Colonic mucosa (tissue), 4 donors: ENCODE measurements at regions not wholly inside any gene's neighbourhood (a gene's known extent, or its start where the extent isn't known, plus 50 kb on each side); places are given as distances from the start of the nearest gene placed in this dataset.

Experiments used
- DNase-seq: peaks from one replicate; pipeline ENCODE4 v3.0.0-alpha.2; 2020
- H3K27ac ChIP-seq: fragments of 200-600 bp; one replicate; pipeline ENCODE4 v1.8.0; 2021
- H3K27me3 ChIP-seq: fragments of 200-600 bp; one replicate; pipeline ENCODE4 v1.8.0; 2021
- H3K36me3 ChIP-seq: fragments of 200-600 bp; one replicate; pipeline ENCODE4 v1.8.0; 2021
- H3K4me1 ChIP-seq: fragments of 200-600 bp; one replicate; pipeline ENCODE4 v1.8.0; 2021; ENCODE audit warnings: mild to moderate bottlenecking
- H3K4me3 ChIP-seq: fragments of 200-600 bp; one replicate; pipeline ENCODE4 v1.8.0; 2021
- H3K9ac ChIP-seq, 2 donors: one replicate each; pipeline ENCODE4 v1.7.0; 2013; ENCODE audit warnings: control low read depth in 2 of 2, low read depth in 2 of 2, low read length in 2 of 2
- H3K9me3 ChIP-seq: fragments of 200-600 bp; one replicate; pipeline ENCODE4 v1.8.0; 2021
- intact Hi-C: fragments of 100-400 bp; cut with DNase I; formaldehyde crosslinking; loops from one replicate; pipeline ENCODE4 v1.14.1; 2022
- TF ChIP-seq, protein P1 (sequence below): fragments of 200-600 bp; IDR thresholded peaks from one replicate; pipeline ENCODE4 v1.8.0; 2022; ENCODE audit warnings: antibody characterized with exemption, mild to moderate bottlenecking
- donor health status: healthy.
- donor health status: DM: no; HTN: no; CAD: no.
- donor health status: DM: no; HTN: no; CAD: no.

DNA sequence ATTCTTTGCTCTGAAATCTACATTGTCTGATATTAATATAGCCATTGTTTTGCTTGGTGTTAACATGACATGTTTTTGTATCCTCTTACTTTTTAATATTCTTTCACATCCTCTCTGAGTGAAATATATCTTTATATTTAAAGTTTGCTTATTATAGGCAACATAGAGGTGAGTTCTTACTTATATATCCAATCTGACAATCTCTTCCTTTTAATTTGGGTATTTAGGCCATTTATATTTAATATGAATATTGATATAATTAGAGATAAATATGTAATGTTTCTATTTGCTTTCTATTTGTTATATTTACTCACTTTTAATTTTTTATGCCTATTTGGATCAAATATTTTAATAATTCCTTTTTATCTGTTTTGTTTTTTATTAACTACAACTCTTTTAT is 554.1 kb upstream of the SALL1 start:
- no peak overlapping the region for H3K9ac ChIP-seq
- no peaks in the 10 kb centered on the region for H3K36me3 ChIP-seq
- no peak for DNase-seq
- H3K4me3 ChIP-seq = no peak overlapping the region
- intact Hi-C loops = no loop called here
- no peak overlapping the region for H3K27ac ChIP-seq
- no peaks in the 10 kb centered on the region for H3K4me1 ChIP-seq
- H3K9me3 ChIP-seq = no peaks in the 10 kb centered on the region
- no peaks in the 10 kb centered on the region for H3K27me3 ChIP-seq
- TF ChIP-seq, protein P1, sequence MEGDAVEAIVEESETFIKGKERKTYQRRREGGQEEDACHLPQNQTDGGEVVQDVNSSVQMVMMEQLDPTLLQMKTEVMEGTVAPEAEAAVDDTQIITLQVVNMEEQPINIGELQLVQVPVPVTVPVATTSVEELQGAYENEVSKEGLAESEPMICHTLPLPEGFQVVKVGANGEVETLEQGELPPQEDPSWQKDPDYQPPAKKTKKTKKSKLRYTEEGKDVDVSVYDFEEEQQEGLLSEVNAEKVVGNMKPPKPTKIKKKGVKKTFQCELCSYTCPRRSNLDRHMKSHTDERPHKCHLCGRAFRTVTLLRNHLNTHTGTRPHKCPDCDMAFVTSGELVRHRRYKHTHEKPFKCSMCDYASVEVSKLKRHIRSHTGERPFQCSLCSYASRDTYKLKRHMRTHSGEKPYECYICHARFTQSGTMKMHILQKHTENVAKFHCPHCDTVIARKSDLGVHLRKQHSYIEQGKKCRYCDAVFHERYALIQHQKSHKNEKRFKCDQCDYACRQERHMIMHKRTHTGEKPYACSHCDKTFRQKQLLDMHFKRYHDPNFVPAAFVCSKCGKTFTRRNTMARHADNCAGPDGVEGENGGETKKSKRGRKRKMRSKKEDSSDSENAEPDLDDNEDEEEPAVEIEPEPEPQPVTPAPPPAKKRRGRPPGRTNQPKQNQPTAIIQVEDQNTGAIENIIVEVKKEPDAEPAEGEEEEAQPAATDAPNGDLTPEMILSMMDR = no peak

DNA sequence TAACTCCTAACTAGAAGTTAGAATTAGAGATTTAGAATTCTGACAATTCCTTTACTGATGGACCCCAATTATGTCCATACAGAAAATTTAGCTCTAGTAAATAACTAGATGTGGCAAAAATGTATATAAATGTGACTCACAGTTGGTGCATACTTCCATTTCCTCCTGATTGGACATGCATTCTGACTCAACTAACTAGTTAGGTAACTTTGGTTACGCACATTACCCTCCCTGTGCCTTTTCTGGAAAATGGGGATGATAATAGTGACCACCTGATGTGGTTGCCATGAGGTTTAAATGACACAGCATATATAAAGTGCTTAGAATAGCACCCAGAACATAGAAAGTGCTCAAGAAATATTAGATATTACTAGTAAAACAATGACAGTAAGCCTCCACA is 550.0 kb upstream of the SALL1 start:
- intact Hi-C loops = no loop called here

DNA sequence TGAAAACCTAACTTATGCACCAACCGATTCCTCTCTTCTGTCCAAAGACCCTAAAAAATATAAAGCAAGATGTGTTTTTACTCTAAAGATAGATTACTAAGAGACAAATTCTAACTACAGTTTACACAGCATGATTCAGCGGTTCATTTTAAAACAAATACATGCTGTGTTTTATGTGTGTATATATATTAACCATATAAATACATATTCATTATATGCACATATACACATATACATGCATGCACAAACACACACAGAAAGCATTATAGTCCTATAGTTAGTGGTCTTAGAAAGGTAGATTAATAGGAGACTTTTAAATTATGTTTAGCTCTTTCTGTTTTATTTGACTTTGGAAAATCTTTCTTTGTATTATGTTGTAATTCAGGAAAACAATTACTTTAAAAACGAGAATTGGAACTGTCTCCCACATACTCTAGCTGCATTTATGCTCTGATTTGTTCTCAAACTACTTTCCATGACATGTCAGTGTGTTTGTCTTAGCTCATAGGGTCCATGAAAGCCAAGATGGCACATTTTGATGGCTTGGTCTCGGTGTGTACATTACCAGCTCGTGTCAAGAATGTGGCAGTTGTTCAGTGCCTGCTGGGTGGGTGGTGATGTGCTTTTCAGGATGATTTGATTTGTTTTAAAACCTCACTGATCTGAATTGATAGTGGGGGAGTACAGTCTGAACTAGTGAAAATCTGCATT is 548.8 kb upstream of the SALL1 start:
- no peaks in the 10 kb centered on the region for H3K36me3 ChIP-seq
- TF ChIP-seq, protein P1 = no peak
- intact Hi-C loops = no loop called here

More for the DNA sequence above, 550.0 kb upstream of the SALL1 start:
- Histone ChIP-seq H3K4me3 (no peak overlapping the region), H3K27ac (no peak overlapping the region), H3K9ac (no peak overlapping the region), H3K27me3 (no peaks in the 10 kb centered on the region), H3K9me3 (no peaks in the 10 kb centered on the region), H3K4me1 (no peaks in the 10 kb centered on the region), H3K36me3 (no peaks in the 10 kb centered on the region)
- TF ChIP-seq, protein P1 = no peak
- DNase-seq = no peak

DNA sequence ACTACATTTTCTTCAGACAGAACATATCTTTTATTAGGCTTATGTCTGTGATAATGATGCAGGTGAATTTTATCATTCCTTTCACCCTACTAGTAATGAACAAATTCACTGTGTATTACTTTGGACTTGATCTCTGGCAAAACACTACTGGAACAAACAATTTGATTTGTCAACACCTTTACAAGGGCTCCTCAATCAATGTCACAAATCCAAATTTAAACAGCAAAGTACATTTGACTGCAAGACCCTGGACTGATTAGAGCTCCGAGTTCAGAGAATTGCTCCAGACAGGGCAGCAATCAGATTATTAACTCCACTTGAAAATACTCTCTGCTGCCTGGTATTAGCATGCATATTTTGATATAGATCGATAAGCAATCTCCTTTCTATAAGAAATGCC is 547.6 kb upstream of the SALL1 start:
- H3K27me3 ChIP-seq = no peaks in the 10 kb centered on the region
- H3K4me1 ChIP-seq = no peaks in the 10 kb centered on the region
- TF ChIP-seq, protein P1 = no peak
- no peak overlapping the region for H3K9ac ChIP-seq
- H3K27ac ChIP-seq = no peak overlapping the region
- H3K4me3 ChIP-seq = no peak overlapping the region
- DNase-seq = no peak
- intact Hi-C loops = no loop called here
- H3K9me3 ChIP-seq = no peaks in the 10 kb centered on the region
- H3K36me3 ChIP-seq = no peaks in the 10 kb centered on the region

More for the DNA sequence above, 548.8 kb upstream of the SALL1 start:
- no peak for DNase-seq
- Histone ChIP-seq H3K9ac (no peak overlapping the region), H3K27me3 (no peaks in the 10 kb centered on the region), H3K4me3 (no peak overlapping the region), H3K9me3 (no peaks in the 10 kb centered on the region), H3K27ac (no peak overlapping the region), H3K4me1 (no peaks in the 10 kb centered on the region)

DNA sequence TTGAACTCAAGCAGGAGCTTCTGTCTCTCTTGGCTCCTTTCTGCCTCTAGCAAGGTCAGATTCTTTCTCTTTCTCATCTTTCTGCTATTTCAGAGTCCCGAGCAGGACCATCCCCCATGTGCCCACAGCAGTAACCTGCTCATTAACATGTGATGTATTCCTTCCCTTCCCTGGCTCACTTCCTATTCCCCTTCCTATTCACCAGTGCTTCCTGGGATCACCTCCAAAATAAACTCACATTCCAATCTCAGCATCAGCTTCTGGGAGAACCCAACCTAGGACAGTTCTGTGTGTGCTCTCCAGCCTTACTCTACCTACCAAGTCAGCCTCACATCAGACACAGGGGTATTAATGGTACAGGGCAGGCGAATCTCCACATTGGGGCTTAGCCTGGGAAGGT is 546.4 kb upstream of the SALL1 start:
- TF ChIP-seq, protein P1 = no peak
- Histone ChIP-seq H3K27me3 (no peaks in the 10 kb centered on the region), H3K4me3 (no peak overlapping the region), H3K9me3 (no peaks in the 10 kb centered on the region), H3K36me3 (no peaks in the 10 kb centered on the region), H3K9ac (no peak overlapping the region), H3K4me1 (no peaks in the 10 kb centered on the region), H3K27ac (no peak overlapping the region)
- intact Hi-C loops = no loop called here
- DNase-seq = no peak
